GM19452 (cell line): ENCODE measurements at regions not wholly inside any gene's neighbourhood (a gene's known extent, or its start where the extent isn't known, plus 50 kb on each side); places are given as distances from the start of the nearest gene placed in this dataset.
"Not testable (repeated sequence)": the region's sequence is repeated elsewhere in the genome, so short reads cannot be mapped to it uniquely, and the experiment has no call there.

Source experiments
- ATAC-seq: cut with Tn5 transposase; IDR thresholded peaks from one replicate; pipeline ENCODE4 v1.9.1; 2021; ENCODE audit not compliant: unreplicated experiment

GRCh38 chr11:38461751-38462150 lies 1863.7 kb upstream of the RAG2 start:
- no peak for ATAC-seq

GRCh38 chr11:38460896-38461295 lies 1862.9 kb upstream of the RAG2 start:
- ATAC-seq = no peak

- no peak for ATAC-seq
Observed at GRCh38 chr11:38460429-38460828, 1862.4 kb upstream of the RAG2 start.

GRCh38 chr11:38456371-38456770 lies 1858.3 kb upstream of the RAG2 start:
- no peak for ATAC-seq

GRCh38 chr11:38448284-38448683 lies 1850.2 kb upstream of the RAG2 start:
- ATAC-seq = no peak

- no peak for ATAC-seq
Observed at GRCh38 chr11:38446336-38446735, 1848.3 kb upstream of the RAG2 start.

GRCh38 chr11:38438091-38438490 lies 1840.1 kb upstream of the RAG2 start:
- no peak for ATAC-seq

- no peak for ATAC-seq
Observed at GRCh38 chr11:38425578-38425977, 1827.5 kb upstream of the RAG2 start.

- ATAC-seq = no peak
Observed at GRCh38 chr11:38423042-38423441, 1825.0 kb upstream of the RAG2 start.

- no peak for ATAC-seq
Observed at GRCh38 chr11:38416141-38416540, 1818.1 kb upstream of the RAG2 start.

- ATAC-seq = no peak
Observed at GRCh38 chr11:38411149-38411548, 1813.1 kb upstream of the RAG2 start.

- no peak for ATAC-seq
Observed at GRCh38 chr11:38402063-38402462, 1804.0 kb upstream of the RAG2 start.

- ATAC-seq = no peak
Observed at GRCh38 chr11:38392176-38392575, 1794.1 kb upstream of the RAG2 start.

- ATAC-seq = no peak
Observed at GRCh38 chr11:38384568-38384967, 1786.5 kb upstream of the RAG2 start.

- ATAC-seq = no peak
Observed at GRCh38 chr11:38365274-38365673, 1767.2 kb upstream of the RAG2 start.

- ATAC-seq = no peak
Observed at GRCh38 chr11:38356255-38356654, 1758.2 kb upstream of the RAG2 start.

GRCh38 chr11:38345286-38345685 lies 1747.2 kb upstream of the RAG2 start:
- no peak for ATAC-seq

GRCh38 chr11:38341612-38342011 lies 1743.6 kb upstream of the RAG2 start:
- ATAC-seq = not testable (repeated sequence)

- ATAC-seq = no peak
Observed at GRCh38 chr11:38339835-38340440, 1741.9 kb upstream of the RAG2 start.

GRCh38 chr11:38338022-38338421 lies 1740.0 kb upstream of the RAG2 start:
- ATAC-seq = not testable (repeated sequence)

- no peak for ATAC-seq
Observed at GRCh38 chr11:38332046-38332445, 1734.0 kb upstream of the RAG2 start.

- ATAC-seq = no peak
Observed at GRCh38 chr11:38330578-38330977, 1732.5 kb upstream of the RAG2 start.

- no peak for ATAC-seq
Observed at GRCh38 chr11:38323961-38324761, 1726.1 kb upstream of the RAG2 start.
